Neural progenitor cell (in vitro differentiated cells): ENCODE measurements at regions not wholly inside any gene's neighbourhood (a gene's known extent, or its start where the extent isn't known, plus 50 kb on each side); places are given as distances from the start of the nearest gene placed in this dataset.

Experiments
- DNase-seq: peaks from one replicate; pipeline ENCODE4 v3.0.0-alpha.2; 2016; ENCODE audit warnings: low spot score
- H2AFZ ChIP-seq: fragments of 200-600 bp; sonication (generic); replicated peaks from 2 replicates; pipeline ENCODE4 v1.6.1; 2016; ENCODE audit warnings: antibody characterized with exemption
- H3F3A ChIP-seq: fragments of 200-600 bp; sonication (generic); 2 replicates; pipeline ENCODE4 v1.6.1; 2016; ENCODE audit warnings: antibody characterized with exemption, low read depth
- H3K27ac ChIP-seq: fragments of 200-600 bp; sonication (generic); 2 replicates; pipeline ENCODE4 v1.5.1; 2016; ENCODE audit warnings: mild to moderate bottlenecking
- H3K27me3 ChIP-seq: fragments of 200-600 bp; sonication (generic); 2 replicates; pipeline ENCODE4 v1.6.1; 2016; ENCODE audit warnings: mild to moderate bottlenecking, moderate library complexity
- H3K36me3 ChIP-seq: fragments of 200-600 bp; sonication (generic); 2 replicates; pipeline ENCODE4 v1.5.1; 2016
- H3K4me1 ChIP-seq: fragments of 200-600 bp; sonication (generic); 2 replicates; pipeline ENCODE4 v1.6.1; 2016; ENCODE audit warnings: mixed run types
- H3K4me2 ChIP-seq: fragments of 200-600 bp; sonication (generic); 2 replicates; pipeline ENCODE4 v1.6.1; 2016
- H3K4me3 ChIP-seq: fragments of 200-600 bp; sonication (generic); 2 replicates; pipeline ENCODE4 v1.5.1; 2016
- H3K79me2 ChIP-seq: fragments of 200-600 bp; sonication (generic); 2 replicates; pipeline ENCODE4 v1.6.1; 2016; ENCODE audit warnings: low read depth
- H3K9ac ChIP-seq: fragments of 200-600 bp; sonication (generic); 2 replicates; pipeline ENCODE4 v1.6.1; 2016
- H3K9me3 ChIP-seq: fragments of 200-600 bp; sonication (generic); 2 replicates; pipeline ENCODE4 v1.5.1; 2016; ENCODE audit warnings: low read depth
- H4K20me1 ChIP-seq: fragments of 200-600 bp; sonication (generic); 2 replicates; pipeline ENCODE4 v1.6.1; 2016; ENCODE audit warnings: low read depth
- H3K27ac Mint-ChIP-seq: 3 replicates; pipeline ENCODE4 v1.8.0; 2021; ENCODE audit warnings: mixed read lengths
- H3K27me3 Mint-ChIP-seq: 2 replicates; pipeline ENCODE4 v1.8.0; 2022; ENCODE audit warnings: low read depth, mild to moderate bottlenecking, inconsistent platforms, moderate library complexity, mixed read lengths; ENCODE audit not compliant: insufficient read depth
- H3K36me3 Mint-ChIP-seq: 3 replicates; pipeline ENCODE4 v1.8.0; 2021; ENCODE audit warnings: mixed read lengths
- H3K4me1 Mint-ChIP-seq: 3 replicates; pipeline ENCODE4 v1.8.0; 2021; ENCODE audit warnings: mixed read lengths
- H3K4me3 Mint-ChIP-seq: 3 replicates; pipeline ENCODE4 v1.8.0; 2021; ENCODE audit warnings: mild to moderate bottlenecking, moderate library complexity, mixed read lengths
- H3K9me3 Mint-ChIP-seq: 3 replicates; pipeline ENCODE4 v1.8.0; 2020; ENCODE audit warnings: mixed read lengths
- CTCF ChIP-seq: fragments of 200-600 bp; sonication (generic); IDR thresholded peaks from 2 replicates; pipeline ENCODE4 v1.5.1; 2017; ENCODE audit warnings: antibody characterized with exemption, mild to moderate bottlenecking
- EZH2 ChIP-seq: fragments of 200-600 bp; sonication (generic); IDR thresholded peaks from 2 replicates; pipeline ENCODE4 v1.6.1; 2017; ENCODE audit warnings: antibody characterized with exemption, mild to moderate bottlenecking, moderate library complexity
- EZH2phosphoT487 ChIP-seq: fragments of 200-600 bp; sonication (generic); IDR thresholded peaks from 2 replicates; pipeline ENCODE4 v1.6.1; 2017; ENCODE audit warnings: antibody characterized with exemption

- TF ChIP-seq CTCF (no peak), EZH2phosphoT487 (no peak), EZH2 (no peak)
- no peaks in the 10 kb centered on the region for H3K27me3 Mint-ChIP-seq
- Histone ChIP-seq H3K4me2 (no peak overlapping the region), H3K9ac (no peak overlapping the region), H3K79me2 (no peaks in the 10 kb centered on the region), H2AFZ (no peak overlapping the region), H3K9me3 (no peaks in the 10 kb centered on the region), H3K36me3 (no peaks in the 10 kb centered on the region), H3K27me3 (no peaks in the 10 kb centered on the region), H3K4me3 (no peak overlapping the region), H3F3A (no peaks in the 10 kb centered on the region), H4K20me1 (no peaks in the 10 kb centered on the region), H3K4me1 (no peaks in the 10 kb centered on the region), H3K27ac (no peak overlapping the region)
- no peak overlapping the region for H3K27ac Mint-ChIP-seq
- H3K4me1 Mint-ChIP-seq = peaks cover 2% of the 10 kb centered on the region
- no peak for DNase-seq
- no peaks in the 10 kb centered on the region for H3K36me3 Mint-ChIP-seq
- peaks cover 11% of the 10 kb centered on the region for H3K9me3 Mint-ChIP-seq
- no peak overlapping the region for H3K4me3 Mint-ChIP-seq
Observed at GRCh38 chr4:124265701-124266100, 446.8 kb downstream of the ANKRD50 start.

GRCh38 chr4:124266721-124267120 is 445.8 kb downstream of the ANKRD50 start:
- Mint-ChIP-seq H3K9me3 (peaks cover 20% of the 10 kb centered on the region), H3K27ac (no peak overlapping the region), H3K4me1 (peaks cover 2% of the 10 kb centered on the region), H3K36me3 (no peaks in the 10 kb centered on the region), H3K4me3 (no peak overlapping the region), H3K27me3 (no peaks in the 10 kb centered on the region)
- Histone ChIP-seq H3K4me2 (no peak overlapping the region), H3K9me3 (no peaks in the 10 kb centered on the region), H3K9ac (no peak overlapping the region), H2AFZ (no peak overlapping the region), H3K36me3 (no peaks in the 10 kb centered on the region), H3K4me3 (no peak overlapping the region), H3K27me3 (no peaks in the 10 kb centered on the region), H3F3A (no peaks in the 10 kb centered on the region), H3K79me2 (no peaks in the 10 kb centered on the region), H3K27ac (no peak overlapping the region), H3K4me1 (no peaks in the 10 kb centered on the region), H4K20me1 (no peaks in the 10 kb centered on the region)
- no peak for TF ChIP-seq CTCF
- no peak for TF ChIP-seq EZH2phosphoT487
- no peak for TF ChIP-seq EZH2
- no peak for DNase-seq

GRCh38 chr4:124276461-124276860 is 436.1 kb downstream of the ANKRD50 start:
- DNase-seq = no peak
- Histone ChIP-seq H3K9ac (no peak overlapping the region), H3K4me3 (no peak overlapping the region), H3K36me3 (no peaks in the 10 kb centered on the region), H2AFZ (no peak overlapping the region), H3K4me1 (peaks cover 7% of the 10 kb centered on the region), H3K27ac (no peak overlapping the region), H3K9me3 (no peaks in the 10 kb centered on the region), H3K79me2 (no peaks in the 10 kb centered on the region), H3F3A (no peaks in the 10 kb centered on the region), H3K27me3 (no peaks in the 10 kb centered on the region), H4K20me1 (no peaks in the 10 kb centered on the region), H3K4me2 (no peak overlapping the region)
- Mint-ChIP-seq H3K27me3 (peaks cover 3% of the 10 kb centered on the region), H3K27ac (no peak overlapping the region), H3K9me3 (peaks cover 7% of the 10 kb centered on the region), H3K4me3 (no peak overlapping the region), H3K36me3 (no peaks in the 10 kb centered on the region), H3K4me1 (no peaks in the 10 kb centered on the region)
- no peak for TF ChIP-seq EZH2
- TF ChIP-seq EZH2phosphoT487 = no peak
- TF ChIP-seq CTCF = no peak
